GM12878 (cell line): ENCODE measurements at regions not wholly inside any gene's neighbourhood (a gene's known extent, or its start where the extent isn't known, plus 50 kb on each side); places are given as distances from the start of the nearest gene placed in this dataset.

Source experiments
- ATAC-seq: fragments of 200-7000 bp; cut with Tn5 transposase; 3 replicates; pipeline ENCODE4 v1.9.1; 2020; ENCODE audit warnings: mild to moderate bottlenecking, moderate library complexity
- BruUV-seq: library from RNA; stranded (reverse); fragments of 400-500 nt; replicated peaks from 2 replicates; lab custom pipeline; 2021; lab: Mats Ljungman, UMichigan
- CTCF ChIA-PET: fragments of 300-600 bp; sonication (Branson Sonifier 250); formaldehyde crosslinking; extraction: SDS; loops from one replicate; lab custom pipeline; 2021; ENCODE audit warnings: inconsistent platforms; lab: Yijun Ruan, JAX
- POLR2A ChIA-PET: fragments of 350-600 bp; formaldehyde crosslinking; extraction: SDS; loops from one replicate; lab custom pipeline; 2021; ENCODE audit warnings: inconsistent platforms; lab: Charles Lee
- RAD21 ChIA-PET: fragments of 300-600 bp; sonication (Branson Sonifier 250); formaldehyde crosslinking; loops from one replicate; lab custom pipeline; 2023; ENCODE audit warnings: antibody characterized with exemption; ENCODE audit not compliant: unreplicated experiment; lab: Charles Lee
- SMC1A ChIA-PET: fragments of 300-600 bp; sonication (Branson Sonifier 250); formaldehyde crosslinking; loops from one replicate; lab custom pipeline; 2023; ENCODE audit not compliant: unreplicated experiment, uncharacterized antibody; lab: Charles Lee
- DNase-seq: peaks from one replicate; pipeline ENCODE4 v3.0.0-alpha.2; 2011; ENCODE audit warnings: low read depth, low spot score
- FAIRE-seq: peaks from 3 replicates; lab custom pipeline; 2011; peaks lifted over from hg19 to GRCh38; lab: Jason Lieb, UNC
- H2AFZ ChIP-seq: 2 replicates; pipeline ENCODE4 v1.6.0; 2011; ENCODE audit warnings: low read depth, low read length, control low read depth; ENCODE audit not compliant: control insufficient read depth
- H3K27ac ChIP-seq: 2 replicates; pipeline ENCODE4 v1.5.1; 2011; ENCODE audit warnings: control low read depth; ENCODE audit not compliant: control insufficient read depth, insufficient read depth
- H3K27me3 ChIP-seq, 2 experiments: replicated peaks in 1 of 2; 2 replicates each; pipeline versions ENCODE4 v1.6.0 to v1.6.1; 2011; ENCODE audit warnings: low read length in 1 of 2; ENCODE audit not compliant: control insufficient read depth in 2 of 2, insufficient read depth in 2 of 2
- H3K36me3 ChIP-seq, 2 experiments: 2 replicates each; pipeline ENCODE4 v1.5.1; 2011; ENCODE audit warnings: low read length in 1 of 2; ENCODE audit not compliant: control insufficient read depth in 2 of 2, insufficient read depth in 2 of 2
- H3K4me1 ChIP-seq: 2 replicates; pipeline ENCODE4 v1.6.1; 2011; ENCODE audit warnings: mild to moderate bottlenecking, low read length, moderate library complexity, mixed read lengths; ENCODE audit not compliant: control insufficient read depth, insufficient read depth
- H3K4me2 ChIP-seq: 2 replicates; pipeline ENCODE4 v1.6.0; 2011; ENCODE audit warnings: control low read depth; ENCODE audit not compliant: control insufficient read depth, insufficient read depth
- H3K4me3 ChIP-seq: fragments of 200-600 bp; sonication (generic); 2 replicates; pipeline ENCODE4 v1.5.1; 2016
- H3K79me2 ChIP-seq: 2 replicates; pipeline ENCODE4 v1.6.0; 2011; ENCODE audit warnings: low read length; ENCODE audit not compliant: control insufficient read depth, insufficient read depth
- H3K9ac ChIP-seq: 2 replicates; pipeline ENCODE4 v1.8.0; 2011; ENCODE audit warnings: low read length, control low read depth, mixed read lengths; ENCODE audit not compliant: control insufficient read depth, insufficient read depth
- H3K9me3 ChIP-seq: replicated peaks from 3 replicates; pipeline ENCODE4 v1.5.1; 2011; ENCODE audit warnings: mild to moderate bottlenecking, low read length; ENCODE audit not compliant: control insufficient read depth, insufficient read depth
- H4K20me1 ChIP-seq: 2 replicates; pipeline ENCODE4 v1.6.0; 2011; ENCODE audit not compliant: control insufficient read depth, insufficient read depth
- CBX3 ChIP-seq: fragments of 200-600 bp; sonication (generic); IDR thresholded peaks from 2 replicates; pipeline ENCODE4 v1.6.1; 2016; ENCODE audit warnings: low read depth, borderline replicate concordance
- LARP7 ChIP-seq: fragments of 450-650 bp; IDR thresholded peaks from 2 replicates; pipeline ENCODE4 v1.6.1; 2017; ENCODE audit warnings: mild to moderate bottlenecking
- MYB ChIP-seq: fragments of 150-350 bp; IDR thresholded peaks from 2 replicates; pipeline ENCODE4 v1.6.1; 2014; ENCODE audit warnings: mild to moderate bottlenecking, low read depth, low read length, borderline replicate concordance
- MYC ChIP-seq: IDR thresholded peaks from 2 replicates; pipeline ENCODE4 v1.6.1; 2011; ENCODE audit warnings: mild to moderate bottlenecking, low read length, moderate library complexity, inconsistent platforms; ENCODE audit not compliant: insufficient read depth, insufficient replicate concordance, insufficient read length, severe bottlenecking
- POLR2A ChIP-seq: IDR thresholded peaks from 2 replicates; pipeline ENCODE4 v1.6.1; 2011; ENCODE audit warnings: low read depth, mild to moderate bottlenecking, low read length
- SPI1 ChIP-seq: IDR thresholded peaks from 2 replicates; pipeline ENCODE4 v1.6.1; 2011; ENCODE audit warnings: low read depth, mild to moderate bottlenecking, low read length, moderate library complexity, borderline replicate concordance; ENCODE audit not compliant: insufficient read depth
- TCF12 ChIP-seq: IDR thresholded peaks from 2 replicates; pipeline ENCODE4 v1.6.1; 2011; ENCODE audit warnings: low read depth, mild to moderate bottlenecking, low read length
- WGBS: methylation state at CpG from one replicate; pipeline ENCODE4 v1.1.6; 2016; ENCODE audit warnings: low lambda C conversion rate; ENCODE audit not compliant: insufficient replicate concordance, insufficient coverage; ENCODE audit errors: missing lambda C conversion rate; 5-methylcytosine and 5-hydroxymethylcytosine counted together
- in situ Hi-C: fragments of 300-500 bp; cut with MboI; formaldehyde crosslinking; loops from 9 replicates; pipeline ENCODE4 v1.14.3; 2018; ENCODE audit warnings: mixed read lengths
- intact Hi-C: fragments of 100-400 bp; cut with micrococcal nuclease; formaldehyde crosslinking; loops from one replicate; pipeline ENCODE4 v1.14.2; 2022; ENCODE audit not compliant: unreplicated experiment
- TF ChIP-seq, protein P1 (sequence below): IDR thresholded peaks from 2 replicates; pipeline ENCODE4 v1.6.1; 2012; ENCODE audit warnings: mild to moderate bottlenecking, low read depth, low read length
- TF ChIP-seq, protein P2 (sequence below): fragments of 450-650 bp; formaldehyde crosslinking; IDR thresholded peaks from 2 replicates; pipeline ENCODE4 v1.5.0; 2022; ENCODE audit warnings: mild to moderate bottlenecking, missing genetic modification characterization
- TF ChIP-seq, protein P3 (sequence below): fragments of 450-650 bp; conservative IDR thresholded peaks from 2 replicates; pipeline ENCODE4 v1.6.1; 2017; ENCODE audit warnings: mild to moderate bottlenecking, moderate library complexity

- TF ChIP-seq, protein P1, sequence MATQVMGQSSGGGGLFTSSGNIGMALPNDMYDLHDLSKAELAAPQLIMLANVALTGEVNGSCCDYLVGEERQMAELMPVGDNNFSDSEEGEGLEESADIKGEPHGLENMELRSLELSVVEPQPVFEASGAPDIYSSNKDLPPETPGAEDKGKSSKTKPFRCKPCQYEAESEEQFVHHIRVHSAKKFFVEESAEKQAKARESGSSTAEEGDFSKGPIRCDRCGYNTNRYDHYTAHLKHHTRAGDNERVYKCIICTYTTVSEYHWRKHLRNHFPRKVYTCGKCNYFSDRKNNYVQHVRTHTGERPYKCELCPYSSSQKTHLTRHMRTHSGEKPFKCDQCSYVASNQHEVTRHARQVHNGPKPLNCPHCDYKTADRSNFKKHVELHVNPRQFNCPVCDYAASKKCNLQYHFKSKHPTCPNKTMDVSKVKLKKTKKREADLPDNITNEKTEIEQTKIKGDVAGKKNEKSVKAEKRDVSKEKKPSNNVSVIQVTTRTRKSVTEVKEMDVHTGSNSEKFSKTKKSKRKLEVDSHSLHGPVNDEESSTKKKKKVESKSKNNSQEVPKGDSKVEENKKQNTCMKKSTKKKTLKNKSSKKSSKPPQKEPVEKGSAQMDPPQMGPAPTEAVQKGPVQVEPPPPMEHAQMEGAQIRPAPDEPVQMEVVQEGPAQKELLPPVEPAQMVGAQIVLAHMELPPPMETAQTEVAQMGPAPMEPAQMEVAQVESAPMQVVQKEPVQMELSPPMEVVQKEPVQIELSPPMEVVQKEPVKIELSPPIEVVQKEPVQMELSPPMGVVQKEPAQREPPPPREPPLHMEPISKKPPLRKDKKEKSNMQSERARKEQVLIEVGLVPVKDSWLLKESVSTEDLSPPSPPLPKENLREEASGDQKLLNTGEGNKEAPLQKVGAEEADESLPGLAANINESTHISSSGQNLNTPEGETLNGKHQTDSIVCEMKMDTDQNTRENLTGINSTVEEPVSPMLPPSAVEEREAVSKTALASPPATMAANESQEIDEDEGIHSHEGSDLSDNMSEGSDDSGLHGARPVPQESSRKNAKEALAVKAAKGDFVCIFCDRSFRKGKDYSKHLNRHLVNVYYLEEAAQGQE: no peak
- TF ChIP-seq MYB (no peak), LARP7 (no peak), CBX3 (no peak)
- TF ChIP-seq, protein P2, sequence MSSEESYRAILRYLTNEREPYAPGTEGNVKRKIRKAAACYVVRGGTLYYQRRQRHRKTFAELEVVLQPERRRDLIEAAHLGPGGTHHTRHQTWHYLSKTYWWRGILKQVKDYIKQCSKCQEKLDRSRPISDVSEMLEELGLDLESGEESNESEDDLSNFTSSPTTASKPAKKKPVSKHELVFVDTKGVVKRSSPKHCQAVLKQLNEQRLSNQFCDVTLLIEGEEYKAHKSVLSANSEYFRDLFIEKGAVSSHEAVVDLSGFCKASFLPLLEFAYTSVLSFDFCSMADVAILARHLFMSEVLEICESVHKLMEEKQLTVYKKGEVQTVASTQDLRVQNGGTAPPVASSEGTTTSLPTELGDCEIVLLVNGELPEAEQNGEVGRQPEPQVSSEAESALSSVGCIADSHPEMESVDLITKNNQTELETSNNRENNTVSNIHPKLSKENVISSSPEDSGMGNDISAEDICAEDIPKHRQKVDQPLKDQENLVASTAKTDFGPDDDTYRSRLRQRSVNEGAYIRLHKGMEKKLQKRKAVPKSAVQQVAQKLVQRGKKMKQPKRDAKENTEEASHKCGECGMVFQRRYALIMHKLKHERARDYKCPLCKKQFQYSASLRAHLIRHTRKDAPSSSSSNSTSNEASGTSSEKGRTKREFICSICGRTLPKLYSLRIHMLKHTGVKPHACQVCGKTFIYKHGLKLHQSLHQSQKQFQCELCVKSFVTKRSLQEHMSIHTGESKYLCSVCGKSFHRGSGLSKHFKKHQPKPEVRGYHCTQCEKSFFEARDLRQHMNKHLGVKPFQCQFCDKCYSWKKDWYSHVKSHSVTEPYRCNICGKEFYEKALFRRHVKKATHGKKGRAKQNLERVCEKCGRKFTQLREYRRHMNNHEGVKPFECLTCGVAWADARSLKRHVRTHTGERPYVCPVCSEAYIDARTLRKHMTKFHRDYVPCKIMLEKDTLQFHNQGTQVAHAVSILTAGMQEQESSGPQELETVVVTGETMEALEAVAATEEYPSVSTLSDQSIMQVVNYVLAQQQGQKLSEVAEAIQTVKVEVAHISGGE: no peak
These were observed 92.1 kb downstream of the SLC4A3 start (continued) for GRCh38 chr2:219719521-219719920.

DNA sequence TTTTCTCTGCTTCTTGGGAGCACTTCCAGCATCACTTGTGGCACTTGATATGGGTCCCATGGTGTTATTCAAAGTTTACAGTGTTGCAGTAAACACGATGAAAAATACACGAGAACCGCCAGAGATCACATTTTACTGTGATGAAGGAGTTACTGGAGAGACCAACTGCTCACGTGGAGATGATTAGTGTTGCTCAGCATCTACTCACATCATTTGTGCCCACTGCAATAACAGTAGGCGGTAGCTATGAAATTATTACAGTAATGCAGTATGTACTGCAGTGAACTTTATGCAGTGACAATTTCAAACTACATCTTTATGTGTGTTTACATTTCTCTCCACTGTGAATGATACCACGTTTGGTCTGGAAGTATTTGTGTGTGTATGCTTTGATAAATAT, 93.5 kb downstream of the SLC4A3 start:
- in situ Hi-C loops (loop anchor here (10.0 kb wide), 1 partner anchor 1854 kb away; the partner anchor contains the start of gene EPHA4), intact Hi-C loops (no loop called here)
- no TSS peak for BruUV-seq
- Histone ChIP-seq H3K9ac (no peak overlapping the region), H4K20me1 (no peaks in the 10 kb centered on the region), H3K79me2 (no peaks in the 10 kb centered on the region), H3K4me1 (no peaks in the 10 kb centered on the region), H3K27ac (no peak overlapping the region), H2AFZ (no peak overlapping the region), H3K9me3 (no peaks in the 10 kb centered on the region), H3K4me3 (no peak overlapping the region), H3K36me3 (no peaks in the 10 kb centered on the region), H3K27me3 (0 out of 4 replicates have a peak, but pooled peaks cover 0 to 3% of the 10 kb centered on the region in 2 experiments), H3K4me2 (no peak overlapping the region)
- CTCF ChIA-PET: no interaction called here
- SMC1A ChIA-PET: no interaction called here
- ATAC-seq (no peak), FAIRE-seq (no peak), DNase-seq (no peak)
- POLR2A ChIA-PET: no interaction called here
- RAD21 ChIA-PET: no interaction called here
- WGBS: 46% methylated on average over 6 of the region's 6 CpGs
- TF ChIP-seq, protein P3, sequence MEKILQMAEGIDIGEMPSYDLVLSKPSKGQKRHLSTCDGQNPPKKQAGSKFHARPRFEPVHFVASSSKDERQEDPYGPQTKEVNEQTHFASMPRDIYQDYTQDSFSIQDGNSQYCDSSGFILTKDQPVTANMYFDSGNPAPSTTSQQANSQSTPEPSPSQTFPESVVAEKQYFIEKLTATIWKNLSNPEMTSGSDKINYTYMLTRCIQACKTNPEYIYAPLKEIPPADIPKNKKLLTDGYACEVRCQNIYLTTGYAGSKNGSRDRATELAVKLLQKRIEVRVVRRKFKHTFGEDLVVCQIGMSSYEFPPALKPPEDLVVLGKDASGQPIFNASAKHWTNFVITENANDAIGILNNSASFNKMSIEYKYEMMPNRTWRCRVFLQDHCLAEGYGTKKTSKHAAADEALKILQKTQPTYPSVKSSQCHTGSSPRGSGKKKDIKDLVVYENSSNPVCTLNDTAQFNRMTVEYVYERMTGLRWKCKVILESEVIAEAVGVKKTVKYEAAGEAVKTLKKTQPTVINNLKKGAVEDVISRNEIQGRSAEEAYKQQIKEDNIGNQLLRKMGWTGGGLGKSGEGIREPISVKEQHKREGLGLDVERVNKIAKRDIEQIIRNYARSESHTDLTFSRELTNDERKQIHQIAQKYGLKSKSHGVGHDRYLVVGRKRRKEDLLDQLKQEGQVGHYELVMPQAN: no peak
- TF ChIP-seq, protein P1: no peak
- TF ChIP-seq POLR2A: no peak
- TF ChIP-seq TCF12: no peak
- TF ChIP-seq SPI1: no peak
- TF ChIP-seq MYC: no peak
